Left colon (tissue), 2 donors: ENCODE measurements at regions not wholly inside any gene's neighbourhood (a gene's known extent, or its start where the extent isn't known, plus 50 kb on each side); places are given as distances from the start of the nearest gene placed in this dataset.
A peak's percentile ranks its signal among the peaks of the same experiment; 100 is the strongest.

ENCODE experiments used
- ATAC-seq: fragments of 200-7000 bp; cut with Tn5 transposase; one replicate; pipeline ENCODE4 v1.9.1; 2020; ENCODE audit warnings: mild to moderate bottlenecking, moderate library complexity
- DNase-seq, 2 donors: peaks; one replicate each; pipeline ENCODE4 v3.0.0-alpha.2; 2020
- intact Hi-C, 2 donors: fragments of 100-400 bp; cut with DNase I in 1 of 2; cut with micrococcal nuclease in 1 of 2; formaldehyde crosslinking; loops; one replicate each; pipeline versions ENCODE4 v1.11.2 to v1.14.0; 2022; cut with DNase I, micrococcal nuclease
- donor health status: DM: no; HTN: no; CAD: no.
- donor health status: DM: yes; HTN: yes; CAD: no.

- intact Hi-C loops: no loop called here
- DNase-seq (no peak), ATAC-seq (no peak)
Measured at GRCh38 chr2:10183146-10183675, 60.7 kb downstream of the RRM2 start.

GRCh38 chr2:10184421-10184820 lies 61.9 kb downstream of the RRM2 start:
- no peak for ATAC-seq
- intact Hi-C loops: no loop called here
- no peak for DNase-seq

GRCh38 chr2:10185046-10185445 lies 62.5 kb downstream of the RRM2 start:
- intact Hi-C loops: no loop called here
- DNase-seq (no peak), ATAC-seq (no peak)

- intact Hi-C loops: no loop called here
- no peak for DNase-seq
- no peak for ATAC-seq
Measured at GRCh38 chr2:10185755-10186154, 63.2 kb downstream of the RRM2 start.

- DNase-seq: no peak
- no peak for ATAC-seq
- intact Hi-C loops: no loop called here
Measured at GRCh38 chr2:10186868-10187535, 64.5 kb downstream of the RRM2 start.

- DNase-seq (no peak), ATAC-seq (no peak)
- intact Hi-C loops: no loop called here
Measured at GRCh38 chr2:10187661-10188060, 65.1 kb downstream of the RRM2 start.

GRCh38 chr2:10188211-10188610 lies 65.7 kb downstream of the RRM2 start:
- ATAC-seq (peak; percentile 57), DNase-seq (peak in 1 of 2 donors; percentile 36)
- intact Hi-C loops: no loop called here

GRCh38 chr2:10188729-10189305 lies 66.3 kb downstream of the RRM2 start:
- no peak for ATAC-seq
- no peak for DNase-seq
- intact Hi-C loops: no loop called here

- intact Hi-C loops: no loop called here
Measured at GRCh38 chr2:10190255-10190654, 67.7 kb downstream of the RRM2 start.

GRCh38 chr2:10190737-10191532 lies 68.4 kb downstream of the RRM2 start:
- no peak for DNase-seq
- intact Hi-C loops: no loop called here
- no peak for ATAC-seq

More at GRCh38 chr2:10190255-10190654, 67.7 kb downstream of the RRM2 start:
- DNase-seq (no peak), ATAC-seq (no peak)

GRCh38 chr2:10191554-10191953 lies 69.0 kb downstream of the RRM2 start:
- ATAC-seq (no peak), DNase-seq (no peak)
- intact Hi-C loops: no loop called here

- intact Hi-C loops: no loop called here
- DNase-seq (no peak), ATAC-seq (no peak)
Measured at GRCh38 chr2:10192392-10193015, 70.0 kb downstream of the RRM2 start.

GRCh38 chr2:10193276-10193795 lies 70.8 kb downstream of the RRM2 start:
- DNase-seq (no peak), ATAC-seq (no peak)
- intact Hi-C loops: no loop called here

- intact Hi-C loops: no loop called here
- no peak for ATAC-seq
Measured at GRCh38 chr2:10193851-10194820, 71.6 kb downstream of the RRM2 start.

GRCh38 chr2:10195278-10196109 lies 73.0 kb downstream of the RRM2 start:
- intact Hi-C loops: no loop called here

More at GRCh38 chr2:10193851-10194820, 71.6 kb downstream of the RRM2 start:
- no peak for DNase-seq

GRCh38 chr2:10196110-10196892 lies 73.8 kb downstream of the RRM2 start:
- peak; percentile 41 to 70 for DNase-seq
- ATAC-seq: peak; percentile 88
- intact Hi-C loops: no loop called here

More at GRCh38 chr2:10195278-10196109, 73.0 kb downstream of the RRM2 start:
- ATAC-seq (no peak), DNase-seq (no peak)
